ENCODE measurements at regions not wholly inside any gene's neighbourhood (a gene's known extent, or its start where the extent isn't known, plus 50 kb on each side); places are given as distances from the start of the nearest gene placed in this dataset.
"Not testable (repeated sequence)": the region's sequence is repeated elsewhere in the genome, so short reads cannot be mapped to it uniquely, and the experiment has no call there.

- H3K27ac ChIP-seq, result no peak overlapping the region
- no peaks in the 10 kb centered on the region for H3K27me3 ChIP-seq
- TF ChIP-seq, protein P1, sequence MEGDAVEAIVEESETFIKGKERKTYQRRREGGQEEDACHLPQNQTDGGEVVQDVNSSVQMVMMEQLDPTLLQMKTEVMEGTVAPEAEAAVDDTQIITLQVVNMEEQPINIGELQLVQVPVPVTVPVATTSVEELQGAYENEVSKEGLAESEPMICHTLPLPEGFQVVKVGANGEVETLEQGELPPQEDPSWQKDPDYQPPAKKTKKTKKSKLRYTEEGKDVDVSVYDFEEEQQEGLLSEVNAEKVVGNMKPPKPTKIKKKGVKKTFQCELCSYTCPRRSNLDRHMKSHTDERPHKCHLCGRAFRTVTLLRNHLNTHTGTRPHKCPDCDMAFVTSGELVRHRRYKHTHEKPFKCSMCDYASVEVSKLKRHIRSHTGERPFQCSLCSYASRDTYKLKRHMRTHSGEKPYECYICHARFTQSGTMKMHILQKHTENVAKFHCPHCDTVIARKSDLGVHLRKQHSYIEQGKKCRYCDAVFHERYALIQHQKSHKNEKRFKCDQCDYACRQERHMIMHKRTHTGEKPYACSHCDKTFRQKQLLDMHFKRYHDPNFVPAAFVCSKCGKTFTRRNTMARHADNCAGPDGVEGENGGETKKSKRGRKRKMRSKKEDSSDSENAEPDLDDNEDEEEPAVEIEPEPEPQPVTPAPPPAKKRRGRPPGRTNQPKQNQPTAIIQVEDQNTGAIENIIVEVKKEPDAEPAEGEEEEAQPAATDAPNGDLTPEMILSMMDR (IDR thresholded peaks at IDR 0.05), result no peak
- no peak overlapping the region for H3K4me3 ChIP-seq
- intact Hi-C loops (cut with DNase I), result no loop called here
- no peaks in the 10 kb centered on the region for H3K9me3 ChIP-seq
- H3K36me3 ChIP-seq, result no peaks in the 10 kb centered on the region
- no peak for DNase-seq
- H3K9ac ChIP-seq (ENCODE audit: low read depth in 2 of 2, low read length in 2 of 2), result no peak overlapping the region
- no peaks in the 10 kb centered on the region for H3K4me1 ChIP-seq
Observed at GRCh38 chr4:12612876-12613275, 871.3 kb downstream of the RAB28 start.

DNA sequence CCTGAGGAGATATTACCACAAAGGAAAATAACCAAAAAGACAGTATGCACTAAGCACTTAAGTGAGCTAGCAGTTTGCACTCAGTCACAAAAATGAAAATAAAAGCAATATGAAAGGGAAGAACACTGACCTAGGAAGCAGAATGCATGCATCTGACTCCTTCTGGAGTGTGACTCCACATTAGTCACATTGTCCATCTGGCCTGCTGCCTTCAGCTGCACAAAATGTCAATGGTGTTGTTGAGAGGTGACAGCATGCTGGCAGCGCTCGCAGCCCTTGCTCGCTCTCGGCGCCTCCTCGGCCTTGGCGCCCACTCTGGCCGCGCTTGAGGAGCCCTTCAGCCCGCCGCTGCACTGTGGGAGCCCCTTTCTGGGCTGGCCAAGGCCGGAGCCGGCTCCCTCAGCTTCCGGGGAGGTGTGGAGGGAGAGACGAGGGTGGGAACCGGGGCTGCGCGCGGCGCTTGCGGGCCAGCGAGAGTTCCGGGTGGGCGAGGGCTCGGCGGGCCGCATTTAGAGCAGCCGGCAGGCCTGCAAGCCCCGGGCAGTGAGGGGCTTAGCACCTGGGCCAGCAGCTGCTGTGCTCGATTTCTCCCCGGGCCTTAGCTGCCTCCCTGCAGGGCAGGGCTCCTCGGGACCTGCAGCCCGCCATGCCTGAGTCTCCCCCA lies 874.8 kb downstream of the RAB28 start:
- DNase-seq; H3K9me3 ChIP-seq; H3K36me3 ChIP-seq; H3K4me1 ChIP-seq; H3K9ac ChIP-seq (ENCODE audit: low read depth in 2 of 2, low read length in 2 of 2); intact Hi-C loops (cut with DNase I); H3K4me3 ChIP-seq; H3K27me3 ChIP-seq; H3K27ac ChIP-seq: not testable (repeated sequence)

- TF ChIP-seq, protein P1 (IDR thresholded peaks at IDR 0.05), result no peak
- Histone ChIP-seq H3K9me3 (no peaks in the 10 kb centered on the region), H3K4me1 (no peaks in the 10 kb centered on the region), H3K27ac (no peak overlapping the region), H3K9ac (ENCODE audit: low read depth in 2 of 2, low read length in 2 of 2) (no peak overlapping the region), H3K4me3 (no peak overlapping the region), H3K27me3 (no peaks in the 10 kb centered on the region), H3K36me3 (no peaks in the 10 kb centered on the region)
- no peak for DNase-seq
- intact Hi-C loops (cut with DNase I), result no loop called here
Observed at GRCh38 chr4:12595986-12596385, 888.2 kb downstream of the RAB28 start.

DNA sequence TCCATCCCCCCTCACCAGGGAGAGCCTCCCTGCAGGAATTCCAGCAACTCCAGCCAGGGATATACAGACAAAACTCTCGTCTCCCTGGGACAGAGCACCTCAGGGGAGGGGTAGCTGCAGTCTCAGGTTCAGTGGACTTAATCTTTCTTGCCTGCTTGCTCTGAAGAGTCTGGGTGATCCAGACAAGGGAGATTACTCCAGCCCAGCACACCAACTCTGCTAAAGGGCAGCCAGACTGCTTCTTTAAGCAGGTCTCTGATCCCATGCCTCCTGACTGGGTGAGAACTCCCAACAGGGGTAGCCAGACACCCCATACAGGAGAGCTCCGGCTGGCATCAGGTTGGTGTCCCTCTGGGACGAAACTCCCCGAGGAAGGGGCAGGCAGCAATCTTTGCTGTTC lies 888.7 kb downstream of the RAB28 start:
- Histone ChIP-seq H3K27ac (no peak overlapping the region), H3K9ac (ENCODE audit: low read depth in 2 of 2, low read length in 2 of 2) (no peak overlapping the region), H3K9me3 (no peaks in the 10 kb centered on the region), H3K4me1 (no peaks in the 10 kb centered on the region), H3K4me3 (no peak overlapping the region), H3K27me3 (no peaks in the 10 kb centered on the region), H3K36me3 (no peaks in the 10 kb centered on the region)
- intact Hi-C loops (cut with DNase I), result no loop called here
- TF ChIP-seq, protein P1 (IDR thresholded peaks at IDR 0.05), result no peak
- no peak for DNase-seq

GRCh38 chr4:12588582-12588981 lies 895.6 kb downstream of the RAB28 start:
- H3K4me3 ChIP-seq, result no peak overlapping the region
- no peak overlapping the region for H3K27ac ChIP-seq
- TF ChIP-seq, protein P1 (IDR thresholded peaks at IDR 0.05), result no peak
- no peaks in the 10 kb centered on the region for H3K9me3 ChIP-seq
- H3K9ac ChIP-seq (ENCODE audit: low read depth in 2 of 2, low read length in 2 of 2), result no peak overlapping the region
- no peaks in the 10 kb centered on the region for H3K36me3 ChIP-seq
- H3K27me3 ChIP-seq, result no peaks in the 10 kb centered on the region
- no peak for DNase-seq
- intact Hi-C loops (cut with DNase I), result no loop called here
- H3K4me1 ChIP-seq, result no peaks in the 10 kb centered on the region

- no peaks in the 10 kb centered on the region for H3K4me1 ChIP-seq
- no peaks in the 10 kb centered on the region for H3K9me3 ChIP-seq
- H3K36me3 ChIP-seq, result no peaks in the 10 kb centered on the region
- no peak overlapping the region for H3K4me3 ChIP-seq
- no peaks in the 10 kb centered on the region for H3K27me3 ChIP-seq
- TF ChIP-seq, protein P1 (IDR thresholded peaks at IDR 0.05), result no peak
- DNase-seq, result no peak
- H3K27ac ChIP-seq, result no peak overlapping the region
- intact Hi-C loops (cut with DNase I), result no loop called here
- H3K9ac ChIP-seq (ENCODE audit: low read depth in 2 of 2, low read length in 2 of 2), result no peak overlapping the region
Observed at GRCh38 chr4:12586242-12587006, 897.7 kb downstream of the RAB28 start.

All from colonic mucosa (tissue), 4 donors.